GM23338 (cell line): ENCODE measurements at regions not wholly inside any gene's neighbourhood (a gene's known extent, or its start where the extent isn't known, plus 50 kb on each side); places are given as distances from the start of the nearest gene placed in this dataset.

ENCODE experiments used
- ATAC-seq: fragments of 200-7000 bp; cut with Tn5 transposase; 3 replicates; pipeline ENCODE4 v1.9.1; 2020
- DNase-seq: peaks from one replicate; pipeline ENCODE4 v3.0.0-alpha.2; 2015; ENCODE audit warnings: low spot score
- H2AFZ ChIP-seq: fragments of 200-600 bp; sonication (generic); 2 replicates; pipeline ENCODE4 v1.8.0; 2016; ENCODE audit warnings: antibody characterized with exemption, mild to moderate bottlenecking, moderate library complexity
- H3F3A ChIP-seq: fragments of 200-600 bp; sonication (generic); replicated peaks from 2 replicates; pipeline ENCODE4 v1.8.0; 2017; ENCODE audit warnings: antibody characterized with exemption, mixed run types, low read depth
- H3K27ac ChIP-seq: fragments of 200-600 bp; sonication (generic); 2 replicates; pipeline ENCODE4 v1.6.1; 2016; ENCODE audit warnings: low read depth
- H3K27me3 ChIP-seq: fragments of 200-600 bp; sonication (generic); 2 replicates; pipeline ENCODE4 v1.8.0; 2016; ENCODE audit warnings: mild to moderate bottlenecking, mixed run types, moderate library complexity; ENCODE audit not compliant: insufficient read depth
- H3K36me3 ChIP-seq: fragments of 200-600 bp; sonication (generic); 2 replicates; pipeline ENCODE4 v1.8.0; 2016; ENCODE audit warnings: mild to moderate bottlenecking; ENCODE audit not compliant: insufficient read depth
- H3K4me1 ChIP-seq: fragments of 200-600 bp; sonication (generic); 2 replicates; pipeline ENCODE4 v1.8.0; 2016; ENCODE audit warnings: mild to moderate bottlenecking, moderate library complexity; ENCODE audit not compliant: insufficient read depth
- H3K4me2 ChIP-seq: fragments of 200-600 bp; sonication (generic); 2 replicates; pipeline ENCODE4 v1.7.1; 2017; ENCODE audit warnings: mixed run types
- H3K4me3 ChIP-seq: fragments of 200-600 bp; sonication (generic); 2 replicates; pipeline ENCODE4 v1.6.1; 2016; ENCODE audit warnings: mixed run types
- H3K79me2 ChIP-seq: fragments of 200-600 bp; sonication (generic); replicated peaks from 2 replicates; pipeline ENCODE4 v1.8.0; 2017; ENCODE audit warnings: mild to moderate bottlenecking; ENCODE audit not compliant: insufficient read depth
- H3K9me2 ChIP-seq: fragments of 200-600 bp; sonication (generic); 2 replicates; pipeline ENCODE4 v1.8.0; 2017; ENCODE audit not compliant: insufficient read depth
- H4K20me1 ChIP-seq: fragments of 200-600 bp; sonication (generic); replicated peaks from 2 replicates; pipeline ENCODE4 v1.8.0; 2017; ENCODE audit warnings: mild to moderate bottlenecking; ENCODE audit not compliant: insufficient read depth
- H3K27ac Mint-ChIP-seq: 2 replicates; pipeline ENCODE4 v1.8.0; 2020; ENCODE audit warnings: inconsistent platforms, mild to moderate bottlenecking, moderate library complexity, mixed read lengths
- H3K27me3 Mint-ChIP-seq: 3 replicates; pipeline ENCODE4 v1.8.0; 2022; ENCODE audit warnings: low read depth, mild to moderate bottlenecking, moderate library complexity, mixed read lengths, inconsistent platforms; ENCODE audit not compliant: insufficient read depth, poor library complexity
- H3K36me3 Mint-ChIP-seq: 3 replicates; pipeline ENCODE4 v1.8.0; 2021; ENCODE audit warnings: low read depth, mild to moderate bottlenecking, inconsistent platforms, moderate library complexity, mixed read lengths
- H3K4me1 Mint-ChIP-seq: 3 replicates; pipeline ENCODE4 v1.8.0; 2020; ENCODE audit warnings: mild to moderate bottlenecking, inconsistent platforms, mixed read lengths
- H3K4me3 Mint-ChIP-seq: 3 replicates; pipeline ENCODE4 v1.8.0; 2021; ENCODE audit warnings: moderate library complexity, mild to moderate bottlenecking, inconsistent platforms, mixed read lengths
- H3K9me3 Mint-ChIP-seq: 3 replicates; pipeline ENCODE4 v1.8.0; 2020; ENCODE audit warnings: moderate library complexity, mild to moderate bottlenecking, inconsistent platforms, mixed read lengths
- CREB1 ChIP-seq: fragments of 250-450 bp; sonication (Bioruptor Pico); IDR thresholded peaks from 2 replicates; pipeline ENCODE4 v1.5.0; 2020; ENCODE audit warnings: low read depth, mild to moderate bottlenecking, moderate library complexity
- CTCF ChIP-seq, 2 experiments: fragments of 200-600 bp in 1 of 2; sonication (generic) in 1 of 2; conservative IDR thresholded peaks; 2 replicates each; pipeline versions ENCODE4 v1.5.1 to v1.6.1; 2016 to 2017; ENCODE audit warnings: antibody characterized with exemption in 2 of 2, low read depth in 2 of 2, mild to moderate bottlenecking in 2 of 2, moderate library complexity in 1 of 2
- ETS1 ChIP-seq: IDR thresholded peaks from 2 replicates; pipeline ENCODE4 v1.6.1; 2016; ENCODE audit warnings: antibody characterized with exemption
- EZH2 ChIP-seq: fragments of 200-600 bp; sonication (generic); IDR thresholded peaks from one replicate; pipeline ENCODE4 v1.8.0; 2017; ENCODE audit warnings: antibody characterized with exemption, mild to moderate bottlenecking, low read depth; ENCODE audit not compliant: unreplicated experiment
- EZH2phosphoT487 ChIP-seq: fragments of 200-600 bp; sonication (generic); IDR thresholded peaks from one replicate; pipeline ENCODE4 v1.8.1; 2018; ENCODE audit warnings: antibody characterized with exemption; ENCODE audit not compliant: unreplicated experiment
- JUNB ChIP-seq: IDR thresholded peaks from one replicate; pipeline ENCODE4 v1.6.1; 2016; ENCODE audit warnings: antibody characterized with exemption; ENCODE audit not compliant: unreplicated experiment
- NANOG ChIP-seq: IDR thresholded peaks from 2 replicates; pipeline ENCODE4 v1.6.1; 2016; ENCODE audit warnings: antibody characterized with exemption, borderline replicate concordance
- POLR2AphosphoS5 ChIP-seq: IDR thresholded peaks from 2 replicates; pipeline ENCODE4 v1.6.1; 2016; ENCODE audit warnings: antibody characterized with exemption, low read depth
- REST ChIP-seq: IDR thresholded peaks from one replicate; pipeline ENCODE4 v1.6.1; 2018; ENCODE audit warnings: antibody characterized with exemption; ENCODE audit not compliant: unreplicated experiment
- STAT1 ChIP-seq: IDR thresholded peaks from one replicate; pipeline ENCODE4 v1.6.1; 2016; ENCODE audit warnings: antibody characterized with exemption; ENCODE audit not compliant: unreplicated experiment
- ZNF114 ChIP-seq: fragments of 250-450 bp; sonication (Bioruptor Pico); IDR thresholded peaks from 2 replicates; pipeline ENCODE4 v1.5.0; 2020; ENCODE audit warnings: mild to moderate bottlenecking, moderate library complexity
- ZNF331 ChIP-seq: fragments of 250-450 bp; sonication (Bioruptor Pico); IDR thresholded peaks from 2 replicates; pipeline ENCODE4 v1.5.0; 2020; ENCODE audit warnings: low read depth, mild to moderate bottlenecking, moderate library complexity
- ZNF462 ChIP-seq: fragments of 250-450 bp; sonication (Bioruptor Pico); IDR thresholded peaks from 2 replicates; pipeline ENCODE4 v1.5.0; 2020; ENCODE audit warnings: mild to moderate bottlenecking, moderate library complexity

- H3K27me3 ChIP-seq = no peaks in the 10 kb centered on the region
- H4K20me1 ChIP-seq = no peaks in the 10 kb centered on the region; the same call in 1 of the 2 replicates
- Mint-ChIP-seq H3K9me3 (peaks cover 3% of the 10 kb centered on the region; the same call in 1 of the 3 replicates), H3K27me3 (peaks cover 18% of the 10 kb centered on the region), H3K27ac (no peak overlapping the region), H3K4me1 (peaks cover 2% of the 10 kb centered on the region; the same call in 2 of the 3 replicates), H3K36me3 (no peaks in the 10 kb centered on the region), H3K4me3 (no peak overlapping the region)
- H3K9me2 ChIP-seq = no peaks in the 10 kb centered on the region
- DNase-seq (no peak), ATAC-seq (no peak)
- no peaks in the 10 kb centered on the region for H3F3A ChIP-seq
- no peaks in the 10 kb centered on the region for H3K36me3 ChIP-seq
- no peaks in the 10 kb centered on the region for H3K79me2 ChIP-seq
- H3K4me2 ChIP-seq = no peak overlapping the region
- H3K4me3 ChIP-seq = no peak overlapping the region
- no peak overlapping the region for H2AFZ ChIP-seq
- H3K4me1 ChIP-seq = no peaks in the 10 kb centered on the region
- TF ChIP-seq ETS1 = no peak
- no peak for TF ChIP-seq ZNF462 (CRISPR knock-in tag)
- no peak for TF ChIP-seq EZH2phosphoT487
- TF ChIP-seq ZNF331 = no peak
- TF ChIP-seq CTCF (conservative IDR thresholded peaks at IDR 0.05; ENCODE audit: low read depth in 2 of 2) = no peak
- TF ChIP-seq STAT1 = no peak
- no peak for TF ChIP-seq CREB1 (CRISPR knock-in tag)
- TF ChIP-seq JUNB = no peak
- no peak for TF ChIP-seq EZH2
- no peak for TF ChIP-seq ZNF114 (CRISPR knock-in tag)
- TF ChIP-seq POLR2AphosphoS5 = no peak
- no peak for TF ChIP-seq NANOG
- TF ChIP-seq REST = no peak
- H3K27ac ChIP-seq = no peak overlapping the region
These were observed 229.9 kb upstream of the SDK2 start for GRCh38 chr17:73874008-73874720.
